H1 (cell line): ENCODE measurements at regions not wholly inside any gene's neighbourhood (a gene's known extent, or its start where the extent isn't known, plus 50 kb on each side); places are given as distances from the start of the nearest gene placed in this dataset.

Source experiments
- CTCF ChIA-PET: fragments of 300-600 bp; sonication (Branson Sonifier 250); formaldehyde crosslinking; loops from one replicate; lab custom pipeline; 2021; ENCODE audit not compliant: partially characterized antibody; lab: Charles Lee
- POLR2A ChIA-PET: fragments of 300-600 bp; sonication (Branson Sonifier 250); formaldehyde crosslinking; loops from one replicate; lab custom pipeline; 2021; ENCODE audit warnings: inconsistent platforms; ENCODE audit not compliant: partially characterized antibody; lab: Charles Lee
- DNase-seq, 2 experiments: peaks; one replicate each; pipeline versions ENCODE4 v3.0.0 to v3.0.0-alpha.2; 2010 to 2022; ENCODE audit warnings: low spot score in 2 of 2, low read depth in 1 of 2, mixed read lengths in 1 of 2
- FAIRE-seq: peaks from 2 replicates; lab custom pipeline; 2011; peaks lifted over from hg19 to GRCh38; lab: Jason Lieb, UNC
- H2AFZ ChIP-seq: 2 replicates; pipeline ENCODE4 v1.8.1; 2012; ENCODE audit warnings: low read length, inconsistent platforms
- H2AK5ac ChIP-seq: 2 replicates; pipeline ENCODE4 v1.6.1; 2013; ENCODE audit warnings: low read depth, low read length
- H2BK120ac ChIP-seq: replicated peaks from 2 replicates; pipeline ENCODE3; 2013; ENCODE audit warnings: low read depth, low read length, inconsistent platforms
- H2BK12ac ChIP-seq: 2 replicates; pipeline ENCODE4 v1.6.1; 2013; ENCODE audit warnings: low read depth, low read length
- H2BK15ac ChIP-seq: 2 replicates; pipeline ENCODE4 v1.6.1; 2013; ENCODE audit warnings: low read length
- H2BK20ac ChIP-seq: 2 replicates; pipeline ENCODE4 v1.6.1; 2013; ENCODE audit warnings: low read length
- H2BK5ac ChIP-seq: 2 replicates; pipeline ENCODE4 v1.6.1; 2013; ENCODE audit warnings: low read depth, low read length
- H3K14ac ChIP-seq: 2 replicates; pipeline ENCODE4 v1.6.1; 2013; ENCODE audit warnings: inconsistent platforms; ENCODE audit not compliant: insufficient read length
- H3K18ac ChIP-seq: 2 replicates; pipeline ENCODE4 v1.6.1; 2013; ENCODE audit warnings: low read length; ENCODE audit errors: extremely low read depth
- H3K23ac ChIP-seq: 2 replicates; pipeline ENCODE4 v1.6.1; 2013; ENCODE audit warnings: inconsistent platforms; ENCODE audit not compliant: insufficient read length
- H3K23me2 ChIP-seq: 2 replicates; pipeline ENCODE4 v1.6.1; 2013; ENCODE audit warnings: low read depth, low read length
- H3K27ac ChIP-seq: 2 replicates; pipeline ENCODE4 v1.6.1; 2011; ENCODE audit warnings: low read depth, low read length, inconsistent platforms
- H3K27me3 ChIP-seq, 4 experiments: replicated peaks in 1 of 4; 1 replicate in 1 of 4; 2 replicates in 3 of 4; pipeline versions ENCODE4 v1.6.1 to v1.8.1; 2011 to 2013; ENCODE audit warnings: low read length in 3 of 4, mild to moderate bottlenecking in 3 of 4, inconsistent platforms in 2 of 4, mixed read lengths in 2 of 4, moderate library complexity in 1 of 4; ENCODE audit not compliant: control insufficient read depth in 3 of 4, insufficient read depth in 3 of 4; ENCODE audit errors: extremely low read depth in 1 of 4
- H3K36me3 ChIP-seq, 4 experiments: 2 replicates each; pipeline versions ENCODE4 v1.6.1 to v1.8.1; 2011 to 2013; ENCODE audit warnings: mild to moderate bottlenecking in 4 of 4, low read length in 3 of 4, moderate library complexity in 2 of 4, control low read depth in 1 of 4, inconsistent platforms in 1 of 4; ENCODE audit not compliant: insufficient read depth in 4 of 4, control insufficient read depth in 2 of 4
- H3K4ac ChIP-seq: replicated peaks from 2 replicates; pipeline ENCODE3; 2013; ENCODE audit warnings: low read length, low read depth, mixed read lengths, inconsistent platforms; ENCODE audit not compliant: insufficient read length
- H3K4me1 ChIP-seq, 4 experiments: replicated peaks in 1 of 4; 1 replicate in 1 of 4; 2 replicates in 3 of 4; pipeline versions ENCODE4 v1.6.1 to v1.8.1; 2011 to 2013; ENCODE audit warnings: low read length in 3 of 4, inconsistent platforms in 2 of 4, mixed read lengths in 1 of 4; ENCODE audit not compliant: insufficient read depth in 4 of 4, control insufficient read depth in 3 of 4
- H3K4me2 ChIP-seq, 2 experiments: 2 replicates each; pipeline versions ENCODE4 v1.6.1 to v1.8.1; 2011 to 2013; ENCODE audit warnings: low read depth in 2 of 2, low read length in 2 of 2, control low read depth in 1 of 2, inconsistent platforms in 1 of 2, mild to moderate bottlenecking in 1 of 2; ENCODE audit not compliant: insufficient read depth in 1 of 2
- H3K4me3 ChIP-seq, 4 experiments: fragments of 200-600, 300-600 bp in 1 of 4; sonication (generic), shearing (Covaris generic), sonication (Bioruptor Twin) in 1 of 4; 2 replicates each; pipeline versions ENCODE4 v1.5.1 to v1.8.1; 2011 to 2016; ENCODE audit warnings: low read length in 4 of 4, low read depth in 3 of 4, control low read depth in 2 of 4, inconsistent platforms in 2 of 4, mild to moderate bottlenecking in 2 of 4, mixed read lengths in 1 of 4, moderate library complexity in 1 of 4; ENCODE audit not compliant: insufficient read depth in 2 of 4; ENCODE audit errors: extremely low read depth in 1 of 4
- H3K56ac ChIP-seq: replicated peaks from 2 replicates; pipeline ENCODE3; 2013; ENCODE audit warnings: low read depth, mild to moderate bottlenecking, mixed read lengths, low read length, inconsistent platforms; ENCODE audit not compliant: insufficient read length
- H3K79me1 ChIP-seq: 2 replicates; pipeline ENCODE4 v1.6.1; 2013; ENCODE audit warnings: low read depth, low read length, control low read depth
- H3K79me2 ChIP-seq, 2 experiments: 2 replicates each; pipeline versions ENCODE4 v1.6.1 to v1.8.1; 2012 to 2013; ENCODE audit warnings: low read length in 2 of 2, mild to moderate bottlenecking in 2 of 2, inconsistent platforms in 1 of 2; ENCODE audit not compliant: insufficient read depth in 2 of 2, control insufficient read depth in 1 of 2
- H3K9ac ChIP-seq, 4 experiments: replicated peaks in 1 of 4; 1 replicate in 1 of 4; 2 replicates in 3 of 4; pipeline versions ENCODE4 v1.6.1 to v1.8.1; 2011 to 2013; ENCODE audit warnings: low read depth in 3 of 4, low read length in 3 of 4, control low read depth in 2 of 4, mild to moderate bottlenecking in 2 of 4, moderate library complexity in 2 of 4, inconsistent platforms in 1 of 4; ENCODE audit errors: extremely low read depth in 1 of 4
- H3K9me3 ChIP-seq, 2 experiments: 2 replicates each; pipeline versions ENCODE4 v1.6.1 to v1.8.1; 2012 to 2013; ENCODE audit warnings: mild to moderate bottlenecking in 2 of 2, moderate library complexity in 2 of 2, control low read depth in 1 of 2, inconsistent platforms in 1 of 2, low read depth in 1 of 2, low read length in 1 of 2, mixed read lengths in 1 of 2; ENCODE audit not compliant: insufficient read depth in 2 of 2
- H4K20me1 ChIP-seq, 2 experiments: replicated peaks in 1 of 2; 2 replicates each; pipeline versions ENCODE3 to v1.8.1; 2011 to 2013; ENCODE audit warnings: inconsistent platforms in 2 of 2, low read length in 2 of 2, mild to moderate bottlenecking in 1 of 2; ENCODE audit not compliant: insufficient read depth in 2 of 2, control insufficient read depth in 1 of 2
- H4K5ac ChIP-seq: 2 replicates; pipeline ENCODE4 v1.6.1; 2013; ENCODE audit warnings: low read length, low read depth, mixed read lengths, inconsistent platforms; ENCODE audit not compliant: insufficient read length
- H4K8ac ChIP-seq: 2 replicates; pipeline ENCODE4 v1.8.0; 2013; ENCODE audit warnings: mild to moderate bottlenecking, moderate library complexity, low read length, inconsistent platforms; ENCODE audit not compliant: insufficient read depth; ENCODE audit errors: extremely low read depth
- H4K91ac ChIP-seq: replicated peaks from 2 replicates; pipeline ENCODE3; 2013; ENCODE audit warnings: low read length, mixed read lengths, inconsistent platforms; ENCODE audit not compliant: insufficient read length
- CREB1 ChIP-seq: IDR thresholded peaks from 2 replicates; pipeline ENCODE4 v1.6.1; 2012; ENCODE audit warnings: inconsistent platforms
- EP300 ChIP-seq, 2 experiments: IDR thresholded peaks; 1 replicate in 1 of 2; 2 replicates in 1 of 2; pipeline ENCODE4 v1.6.1; 2011 to 2012; ENCODE audit warnings: low read depth in 2 of 2, low read length in 2 of 2, mild to moderate bottlenecking in 2 of 2, borderline replicate concordance in 1 of 2, inconsistent platforms in 1 of 2, moderate library complexity in 1 of 2
- MAFK ChIP-seq: IDR thresholded peaks from 2 replicates; pipeline ENCODE4 v1.6.1; 2012; ENCODE audit warnings: low read depth, mild to moderate bottlenecking, improper control_type of control experiment, low read length
- POLR2A ChIP-seq, 2 experiments: IDR thresholded peaks; 1 replicate in 1 of 2; 2 replicates in 1 of 2; pipeline ENCODE4 v1.6.1; 2011; ENCODE audit warnings: low read depth in 2 of 2, low read length in 2 of 2, mild to moderate bottlenecking in 2 of 2; ENCODE audit errors: control extremely low read depth in 1 of 2
- SRF ChIP-seq: IDR thresholded peaks from 2 replicates; pipeline ENCODE4 v1.6.1; 2011; ENCODE audit warnings: mild to moderate bottlenecking, low read depth, low read length, moderate library complexity
- SUZ12 ChIP-seq: fragments of 200-600 bp; sonication (generic); IDR thresholded peaks from 2 replicates; pipeline ENCODE4 v1.6.1; 2012; ENCODE audit warnings: mild to moderate bottlenecking, inconsistent platforms, low read length, moderate library complexity, mixed read lengths
- TBP ChIP-seq: IDR thresholded peaks from 2 replicates; pipeline ENCODE4 v1.6.1; 2011; ENCODE audit warnings: low read depth, low read length, improper control_type of control experiment
- WGBS, 2 experiments: shearing (Covaris generic) in 1 of 2; methylation state at CpG; one replicate each; pipeline versions ENCODE4 v1.1.6 to v1.1.7; 2013 to 2015; ENCODE audit warnings: low lambda C conversion rate in 2 of 2, mixed read lengths in 2 of 2, inconsistent platforms in 1 of 2, low coverage in 1 of 2, missing lambda C conversion rate in 1 of 2; ENCODE audit not compliant: insufficient replicate concordance in 2 of 2, insufficient coverage in 1 of 2, insufficient read length in 1 of 2; ENCODE audit errors: extremely low coverage in 1 of 2, missing lambda C conversion rate in 1 of 2; 5-methylcytosine and 5-hydroxymethylcytosine counted together
- TF ChIP-seq, protein P1 (sequence below): IDR thresholded peaks from 2 replicates; pipeline ENCODE4 v1.6.1; 2012; ENCODE audit warnings: low read length, inconsistent platforms
- TF ChIP-seq, protein P2 (sequence below): IDR thresholded peaks from 2 replicates; pipeline ENCODE4 v1.6.1; 2012; ENCODE audit warnings: inconsistent platforms
- TF ChIP-seq, protein P3 (sequence below), 3 experiments: IDR thresholded peaks; 1 replicate in 2 of 3; 2 replicates in 1 of 3; pipeline versions ENCODE4 v1.5.1 to v1.6.1; 2011; ENCODE audit warnings: low read length in 3 of 3, mild to moderate bottlenecking in 3 of 3, inconsistent platforms in 2 of 3, low read depth in 1 of 3, moderate library complexity in 1 of 3; ENCODE audit not compliant: insufficient read depth in 1 of 3; ENCODE audit errors: control extremely low read depth in 1 of 3

DNA sequence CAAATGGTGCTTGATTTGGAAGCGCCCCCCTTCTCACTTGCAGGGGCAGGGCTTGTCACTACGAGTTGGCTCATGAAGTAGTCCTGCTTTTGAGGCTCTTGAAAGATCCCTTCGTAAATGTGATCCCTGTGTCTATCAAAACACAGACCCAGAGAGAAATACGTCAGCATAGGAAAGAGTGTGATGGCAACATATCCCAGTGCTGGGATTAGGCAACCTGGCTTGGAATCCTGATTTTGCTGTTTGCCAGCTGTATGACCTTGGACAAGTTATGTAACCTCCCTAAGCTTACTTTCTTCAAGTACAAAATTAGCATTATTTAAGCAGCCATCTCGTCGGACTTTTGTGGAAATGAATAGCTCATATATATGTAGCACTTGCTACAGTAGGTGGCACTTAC lies 228.4 kb downstream of the ATG4C start:
- Histone ChIP-seq H4K91ac (no peak overlapping the region), H3K4me1 (peaks cover 0 to 5% (median 0%) of the 10 kb centered on the region in 4 experiments; a peak in 1 of 7 replicates), H3K23ac (no peak overlapping the region), H2BK120ac (no peak overlapping the region), H2AFZ (peak overlapping the region; percentile 38; the same call in 1 of the 2 replicates), H2BK12ac (no peak overlapping the region), H3K9ac (no peak overlapping the region), H2BK5ac (no peak overlapping the region), H4K20me1 (no peaks in the 10 kb centered on the region), H2AK5ac (no peak overlapping the region), H3K4me3 (no peak overlapping the region), H3K9me3 (no peaks in the 10 kb centered on the region), H2BK15ac (no peak overlapping the region), H3K36me3 (no peaks in the 10 kb centered on the region), H3K18ac (no peak overlapping the region), H3K4me2 (no peak overlapping the region), H3K79me2 (no peaks in the 10 kb centered on the region), H3K79me1 (no peaks in the 10 kb centered on the region), H2BK20ac (no peak overlapping the region), H4K5ac (no peak overlapping the region), H3K14ac (no peak overlapping the region), H3K27ac (no peak overlapping the region), H3K4ac (no peak overlapping the region), H3K27me3 (no peaks in the 10 kb centered on the region), H4K8ac (no peak overlapping the region), H3K23me2 (no peaks in the 10 kb centered on the region; the same call in 1 of the 2 replicates), H3K56ac (no peak overlapping the region)
- DNase-seq (no peak), FAIRE-seq (no peak)
- WGBS, 2 experiments, result 90% methylated on average over 6 of the region's 6 CpGs; no CpG with 5 or more reads in 1 of the 2 experiments
- ChIA-PET CTCF (interaction anchor here (1.2 kb wide), 1 partner anchor 185 kb away, joined by 3 read pairs; no protein-coding TSS in a partner anchor), POLR2A (no interaction called here)
- TF ChIP-seq TBP (no peak), CREB1 (no peak), SRF (no peak), SUZ12 (no peak), POLR2A (IDR thresholded peaks at IDR 0.05; ENCODE audit: control extremely low read depth in 1 of 2, low read depth in 2 of 2, low read length in 2 of 2) (no peak), MAFK (no peak), EP300 (IDR thresholded peaks at IDR 0.05; ENCODE audit: borderline replicate concordance in 1 of 2, low read depth in 2 of 2, low read length in 2 of 2) (no peak)
- TF ChIP-seq, protein P1, sequence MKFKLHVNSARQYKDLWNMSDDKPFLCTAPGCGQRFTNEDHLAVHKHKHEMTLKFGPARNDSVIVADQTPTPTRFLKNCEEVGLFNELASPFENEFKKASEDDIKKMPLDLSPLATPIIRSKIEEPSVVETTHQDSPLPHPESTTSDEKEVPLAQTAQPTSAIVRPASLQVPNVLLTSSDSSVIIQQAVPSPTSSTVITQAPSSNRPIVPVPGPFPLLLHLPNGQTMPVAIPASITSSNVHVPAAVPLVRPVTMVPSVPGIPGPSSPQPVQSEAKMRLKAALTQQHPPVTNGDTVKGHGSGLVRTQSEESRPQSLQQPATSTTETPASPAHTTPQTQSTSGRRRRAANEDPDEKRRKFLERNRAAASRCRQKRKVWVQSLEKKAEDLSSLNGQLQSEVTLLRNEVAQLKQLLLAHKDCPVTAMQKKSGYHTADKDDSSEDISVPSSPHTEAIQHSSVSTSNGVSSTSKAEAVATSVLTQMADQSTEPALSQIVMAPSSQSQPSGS, result no peak
- TF ChIP-seq, protein P2, sequence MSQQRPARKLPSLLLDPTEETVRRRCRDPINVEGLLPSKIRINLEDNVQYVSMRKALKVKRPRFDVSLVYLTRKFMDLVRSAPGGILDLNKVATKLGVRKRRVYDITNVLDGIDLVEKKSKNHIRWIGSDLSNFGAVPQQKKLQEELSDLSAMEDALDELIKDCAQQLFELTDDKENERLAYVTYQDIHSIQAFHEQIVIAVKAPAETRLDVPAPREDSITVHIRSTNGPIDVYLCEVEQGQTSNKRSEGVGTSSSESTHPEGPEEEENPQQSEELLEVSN, result no peak
- TF ChIP-seq, protein P3, sequence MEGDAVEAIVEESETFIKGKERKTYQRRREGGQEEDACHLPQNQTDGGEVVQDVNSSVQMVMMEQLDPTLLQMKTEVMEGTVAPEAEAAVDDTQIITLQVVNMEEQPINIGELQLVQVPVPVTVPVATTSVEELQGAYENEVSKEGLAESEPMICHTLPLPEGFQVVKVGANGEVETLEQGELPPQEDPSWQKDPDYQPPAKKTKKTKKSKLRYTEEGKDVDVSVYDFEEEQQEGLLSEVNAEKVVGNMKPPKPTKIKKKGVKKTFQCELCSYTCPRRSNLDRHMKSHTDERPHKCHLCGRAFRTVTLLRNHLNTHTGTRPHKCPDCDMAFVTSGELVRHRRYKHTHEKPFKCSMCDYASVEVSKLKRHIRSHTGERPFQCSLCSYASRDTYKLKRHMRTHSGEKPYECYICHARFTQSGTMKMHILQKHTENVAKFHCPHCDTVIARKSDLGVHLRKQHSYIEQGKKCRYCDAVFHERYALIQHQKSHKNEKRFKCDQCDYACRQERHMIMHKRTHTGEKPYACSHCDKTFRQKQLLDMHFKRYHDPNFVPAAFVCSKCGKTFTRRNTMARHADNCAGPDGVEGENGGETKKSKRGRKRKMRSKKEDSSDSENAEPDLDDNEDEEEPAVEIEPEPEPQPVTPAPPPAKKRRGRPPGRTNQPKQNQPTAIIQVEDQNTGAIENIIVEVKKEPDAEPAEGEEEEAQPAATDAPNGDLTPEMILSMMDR (IDR thresholded peaks at IDR 0.05; ENCODE audit: control extremely low read depth in 1 of 3, insufficient read depth in 1 of 3, low read depth in 1 of 3, low read length in 3 of 3), result no peak
